ENCODE measurements at regions not wholly inside any gene's neighbourhood (a gene's known extent, or its start where the extent isn't known, plus 50 kb on each side); places are given as distances from the start of the nearest gene placed in this dataset.

DNA sequence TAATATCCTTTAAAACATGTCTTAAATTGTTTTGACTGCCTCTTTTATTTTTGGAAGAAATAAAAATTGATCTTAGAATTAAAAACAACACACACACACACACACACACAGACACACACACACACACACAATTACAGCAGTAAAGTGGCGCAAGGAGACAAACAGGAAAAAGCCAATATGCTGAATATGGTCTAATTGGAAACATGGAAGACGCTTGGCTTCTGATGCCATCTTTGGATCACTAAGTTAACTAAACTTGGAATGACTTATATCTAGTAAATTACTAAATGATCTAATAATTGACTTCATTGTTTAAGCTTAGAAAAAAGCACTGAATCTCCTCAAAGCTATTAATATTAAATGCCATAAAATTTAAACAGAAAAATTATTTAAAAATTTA is 1093.4 kb downstream of the ADGRL3 start:
- no peaks in the 10 kb centered on the region for H3K9me3 ChIP-seq
- intact Hi-C loops (cut with DNase I), result no loop called here
- H3K36me3 ChIP-seq, result no peaks in the 10 kb centered on the region
- no peak for DNase-seq (ENCODE audit: extremely low spot score in 2 of 2)
- no peak overlapping the region for H3K4me3 ChIP-seq
- H3K27me3 ChIP-seq, result no peaks in the 10 kb centered on the region
- no peak for TF ChIP-seq POLR2A (IDR thresholded peaks at IDR 0.05)
- no peak for TF ChIP-seq POLR2AphosphoS5 (IDR thresholded peaks at IDR 0.05; ENCODE audit: insufficient read depth in 1 of 2, low read depth in 1 of 2)
- TF ChIP-seq, protein P1, sequence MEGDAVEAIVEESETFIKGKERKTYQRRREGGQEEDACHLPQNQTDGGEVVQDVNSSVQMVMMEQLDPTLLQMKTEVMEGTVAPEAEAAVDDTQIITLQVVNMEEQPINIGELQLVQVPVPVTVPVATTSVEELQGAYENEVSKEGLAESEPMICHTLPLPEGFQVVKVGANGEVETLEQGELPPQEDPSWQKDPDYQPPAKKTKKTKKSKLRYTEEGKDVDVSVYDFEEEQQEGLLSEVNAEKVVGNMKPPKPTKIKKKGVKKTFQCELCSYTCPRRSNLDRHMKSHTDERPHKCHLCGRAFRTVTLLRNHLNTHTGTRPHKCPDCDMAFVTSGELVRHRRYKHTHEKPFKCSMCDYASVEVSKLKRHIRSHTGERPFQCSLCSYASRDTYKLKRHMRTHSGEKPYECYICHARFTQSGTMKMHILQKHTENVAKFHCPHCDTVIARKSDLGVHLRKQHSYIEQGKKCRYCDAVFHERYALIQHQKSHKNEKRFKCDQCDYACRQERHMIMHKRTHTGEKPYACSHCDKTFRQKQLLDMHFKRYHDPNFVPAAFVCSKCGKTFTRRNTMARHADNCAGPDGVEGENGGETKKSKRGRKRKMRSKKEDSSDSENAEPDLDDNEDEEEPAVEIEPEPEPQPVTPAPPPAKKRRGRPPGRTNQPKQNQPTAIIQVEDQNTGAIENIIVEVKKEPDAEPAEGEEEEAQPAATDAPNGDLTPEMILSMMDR (IDR thresholded peaks at IDR 0.05), result no peak
- no peaks in the 10 kb centered on the region for H3K4me1 ChIP-seq
- no peak overlapping the region for H3K27ac ChIP-seq

DNA sequence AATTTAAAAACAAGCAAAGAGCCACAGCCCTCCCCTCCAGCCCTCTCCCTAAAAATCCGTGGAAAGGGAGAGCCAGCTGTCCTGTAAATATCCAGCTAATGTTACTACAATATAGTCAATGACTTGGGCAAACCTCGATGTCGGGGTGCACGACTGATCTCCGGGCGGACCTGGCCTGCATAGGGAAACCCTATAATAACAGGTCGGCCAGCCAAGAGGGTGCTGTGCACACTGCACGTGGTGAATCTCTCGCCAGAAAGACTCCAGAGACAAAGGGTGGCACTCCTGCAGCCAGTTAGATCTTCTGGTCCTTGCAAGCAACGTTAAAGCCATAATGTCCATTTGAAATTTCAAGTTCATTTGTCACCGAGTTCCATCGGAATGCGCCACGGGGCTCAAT is 1092.8 kb downstream of the ADGRL3 start:
- DNase-seq (ENCODE audit: extremely low spot score in 2 of 2), result no peak
- H3K9me3 ChIP-seq, result no peaks in the 10 kb centered on the region
- no peaks in the 10 kb centered on the region for H3K4me1 ChIP-seq
- no peak overlapping the region for H3K27ac ChIP-seq
- H3K27me3 ChIP-seq, result no peaks in the 10 kb centered on the region
- no peak overlapping the region for H3K4me3 ChIP-seq
- intact Hi-C loops (cut with DNase I), result no loop called here
- TF ChIP-seq POLR2A (IDR thresholded peaks at IDR 0.05) (no peak), POLR2AphosphoS5 (IDR thresholded peaks at IDR 0.05; ENCODE audit: insufficient read depth in 1 of 2, low read depth in 1 of 2) (no peak)
- TF ChIP-seq, protein P1 (IDR thresholded peaks at IDR 0.05), result no peak
- H3K36me3 ChIP-seq, result no peaks in the 10 kb centered on the region

DNA sequence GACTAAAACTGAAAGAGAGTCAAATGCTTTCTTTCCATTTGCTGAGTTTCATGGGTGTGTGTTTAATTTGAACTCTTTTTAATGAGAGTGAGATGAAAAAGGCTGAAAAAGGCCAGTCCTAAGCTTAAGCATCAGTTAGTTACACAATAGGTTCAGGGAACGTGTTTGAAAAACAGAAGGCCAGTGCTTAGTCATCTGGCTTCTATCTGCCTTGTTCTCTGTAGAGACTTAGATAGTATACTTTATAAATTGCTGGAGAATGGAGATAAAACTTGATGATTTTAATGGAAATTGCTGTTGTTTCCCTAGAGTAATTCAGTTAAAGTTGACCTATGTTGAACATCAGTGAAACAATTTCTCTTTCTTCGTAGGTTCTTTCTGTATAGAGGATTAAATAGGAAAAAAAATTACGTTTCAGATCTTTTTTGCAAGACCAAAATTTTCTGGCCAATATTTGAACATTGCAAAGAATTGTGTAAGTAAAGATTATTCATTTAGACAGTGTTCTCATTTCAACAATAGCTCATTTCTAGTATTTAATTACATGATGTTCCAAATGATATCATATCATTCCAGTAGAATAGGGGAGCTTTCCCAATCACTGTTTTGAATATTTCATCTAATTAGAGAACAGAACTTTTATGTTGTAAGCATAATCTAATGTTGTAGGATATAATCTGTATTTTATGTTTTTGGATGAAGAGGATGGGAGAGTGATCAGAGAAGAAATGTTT is 1088.8 kb downstream of the ADGRL3 start:
- TF ChIP-seq, protein P1 (IDR thresholded peaks at IDR 0.05), result no peak
- no peaks in the 10 kb centered on the region for H3K4me1 ChIP-seq
- no peaks in the 10 kb centered on the region for H3K27me3 ChIP-seq
- intact Hi-C loops (cut with DNase I), result no loop called here
- no peak overlapping the region for H3K4me3 ChIP-seq
- no peak overlapping the region for H3K27ac ChIP-seq
- no peaks in the 10 kb centered on the region for H3K9me3 ChIP-seq
- no peak for DNase-seq (ENCODE audit: extremely low spot score in 2 of 2)
- H3K36me3 ChIP-seq, result no peaks in the 10 kb centered on the region

DNA sequence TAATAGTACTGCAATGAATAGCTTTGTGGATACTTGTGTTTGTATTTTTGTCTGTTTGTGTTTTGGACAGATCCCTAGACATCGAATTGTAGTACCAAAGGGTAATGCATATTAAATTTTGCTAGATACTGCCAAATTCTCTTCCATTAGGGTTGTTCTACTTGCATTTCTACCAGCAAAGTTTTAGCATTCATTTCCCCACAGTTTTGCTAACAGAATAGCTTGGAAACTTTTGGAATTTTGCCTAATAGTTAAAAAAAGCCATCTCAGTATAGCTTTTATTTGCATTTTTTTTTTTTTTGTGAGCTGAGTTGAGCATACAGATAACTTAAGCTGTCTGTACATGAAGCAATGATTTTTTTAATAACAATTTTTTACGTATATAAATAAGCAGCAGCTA is 1084.9 kb downstream of the ADGRL3 start:
- Histone ChIP-seq H3K4me3 (no peak overlapping the region), H3K27ac (no peak overlapping the region), H3K36me3 (no peaks in the 10 kb centered on the region), H3K27me3 (no peaks in the 10 kb centered on the region), H3K4me1 (no peaks in the 10 kb centered on the region), H3K9me3 (no peaks in the 10 kb centered on the region)
- DNase-seq (ENCODE audit: extremely low spot score in 2 of 2), result no peak
- intact Hi-C loops (cut with DNase I), result no loop called here
- no peak for TF ChIP-seq POLR2A (IDR thresholded peaks at IDR 0.05)
- TF ChIP-seq POLR2AphosphoS5 (IDR thresholded peaks at IDR 0.05; ENCODE audit: insufficient read depth in 1 of 2, low read depth in 1 of 2), result no peak

DNA sequence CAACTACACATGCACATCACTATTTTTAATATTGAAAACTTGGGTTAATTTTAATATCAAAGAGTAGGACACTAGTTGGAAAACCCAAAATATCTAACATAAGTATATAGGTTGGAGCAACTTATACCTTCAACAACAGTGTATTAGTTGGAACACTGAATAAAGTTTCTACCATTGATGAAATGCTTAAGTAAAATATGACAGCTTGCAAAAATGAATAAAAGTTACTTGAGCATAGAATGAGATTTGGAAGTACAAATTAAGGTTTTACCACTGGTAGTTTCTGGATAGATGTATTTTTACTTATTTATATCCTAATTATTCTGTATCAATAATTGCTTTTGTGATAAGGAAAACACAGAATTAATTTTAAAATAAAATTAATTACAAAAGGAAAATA is 1079.6 kb downstream of the ADGRL3 start:
- no peaks in the 10 kb centered on the region for H3K36me3 ChIP-seq
- no peak overlapping the region for H3K4me3 ChIP-seq
- no peaks in the 10 kb centered on the region for H3K9me3 ChIP-seq
- intact Hi-C loops (cut with DNase I), result no loop called here
- TF ChIP-seq, protein P1 (IDR thresholded peaks at IDR 0.05), result no peak
- TF ChIP-seq POLR2A (IDR thresholded peaks at IDR 0.05) (no peak), POLR2AphosphoS5 (IDR thresholded peaks at IDR 0.05; ENCODE audit: insufficient read depth in 1 of 2, low read depth in 1 of 2) (no peak)
- DNase-seq (ENCODE audit: extremely low spot score in 2 of 2), result no peak
- H3K27ac ChIP-seq, result no peak overlapping the region
- no peaks in the 10 kb centered on the region for H3K4me1 ChIP-seq
- H3K27me3 ChIP-seq, result no peaks in the 10 kb centered on the region
